GM21515 (cell line): ENCODE measurements at regions not wholly inside any gene's neighbourhood (a gene's known extent, or its start where the extent isn't known, plus 50 kb on each side); places are given as distances from the start of the nearest gene placed in this dataset.
"Not testable (repeated sequence)": the region's sequence is repeated elsewhere in the genome, so short reads cannot be mapped to it uniquely, and the experiment has no call there.

Source experiments
- ATAC-seq: cut with Tn5 transposase; IDR thresholded peaks from one replicate; pipeline ENCODE4 v1.9.1; 2021; ENCODE audit not compliant: unreplicated experiment

DNA sequence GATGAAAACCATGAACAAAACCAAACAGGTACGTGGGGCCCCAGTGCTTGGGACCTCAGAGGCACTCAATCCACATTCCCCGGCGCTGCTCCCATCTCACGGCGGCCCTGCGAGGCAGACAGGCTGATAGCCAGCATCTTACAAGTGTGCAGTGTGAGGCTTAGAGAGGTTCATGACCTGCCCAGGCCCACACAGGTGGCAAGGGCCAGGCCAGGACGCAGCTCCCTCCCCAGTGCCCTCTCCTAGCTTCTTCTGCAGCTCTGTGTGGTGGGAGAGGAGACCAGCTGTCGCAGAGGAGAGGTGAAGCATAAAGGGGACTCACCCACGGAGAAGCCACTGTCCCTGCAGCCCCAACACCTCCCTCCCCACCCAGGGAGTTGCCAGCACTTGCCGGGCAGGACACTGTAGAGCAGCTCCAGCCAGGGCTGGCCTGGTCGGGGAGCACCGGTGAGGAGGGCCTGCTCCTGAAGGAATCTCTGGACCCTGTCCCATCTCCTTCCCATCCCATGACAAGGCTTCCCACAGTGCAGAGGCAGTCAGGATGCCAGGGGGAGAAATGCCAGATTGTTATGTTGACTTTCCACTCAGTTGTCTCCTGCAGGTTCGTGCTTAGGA lies 92.4 kb upstream of the TMEM45B start:
- no peak for ATAC-seq

DNA sequence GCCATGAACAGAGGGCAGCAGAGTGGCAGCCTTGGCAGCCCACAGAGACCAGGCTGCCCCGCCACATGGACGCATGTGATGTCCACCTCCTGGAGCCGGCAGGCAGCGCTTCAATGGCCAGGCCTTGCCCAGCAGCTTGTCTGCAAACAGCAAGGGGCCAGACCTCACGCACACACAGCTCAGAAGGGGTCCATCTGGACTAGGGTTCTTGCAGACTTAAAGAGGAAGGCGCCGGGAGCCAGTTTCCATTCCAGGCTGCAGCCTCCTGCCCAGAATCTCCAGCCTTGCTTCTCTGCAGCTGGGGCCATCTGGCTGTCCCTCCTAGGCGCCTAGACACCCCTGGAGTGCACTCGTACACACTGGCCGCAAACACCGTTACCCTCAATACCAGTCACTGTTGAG lies 91.9 kb upstream of the TMEM45B start:
- ATAC-seq = no peak

DNA sequence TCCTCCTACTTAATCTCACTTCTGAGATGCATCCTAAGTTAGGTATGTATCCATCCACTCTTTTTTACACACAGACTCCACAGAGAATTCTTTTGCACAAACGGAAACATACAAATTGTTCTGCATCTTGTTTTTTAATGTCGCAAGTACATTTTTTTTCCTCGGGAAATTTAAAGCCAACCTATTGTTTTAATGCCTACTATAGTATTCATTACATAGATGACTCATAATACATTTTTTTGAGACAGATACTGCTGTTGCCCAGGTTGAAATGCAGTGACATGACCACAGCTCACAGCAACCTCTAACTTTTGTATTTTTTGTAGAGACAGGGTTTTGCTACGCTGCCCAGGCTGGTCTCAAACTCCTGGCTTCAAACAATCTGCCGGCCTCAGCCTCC lies 90.8 kb upstream of the TMEM45B start:
- ATAC-seq = no peak

DNA sequence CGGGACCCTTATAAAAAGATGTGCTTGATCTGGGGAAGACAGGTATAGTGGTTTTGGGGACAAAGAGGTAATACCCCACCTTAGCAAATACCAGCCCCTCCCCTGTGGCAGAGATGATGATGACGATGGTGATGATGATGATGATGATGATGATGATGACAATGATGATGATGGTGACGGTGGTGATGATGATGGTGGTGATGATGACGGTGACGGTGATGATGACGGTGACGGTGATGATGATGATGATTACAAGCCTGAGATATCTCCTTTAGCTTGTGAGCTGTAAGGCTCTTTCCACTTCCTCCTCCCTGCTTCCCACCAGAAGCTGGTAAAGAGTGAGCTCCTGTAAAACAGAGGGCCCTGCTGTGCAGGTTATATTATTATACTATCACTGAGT lies 89.5 kb upstream of the TMEM45B start:
- no peak for ATAC-seq

DNA sequence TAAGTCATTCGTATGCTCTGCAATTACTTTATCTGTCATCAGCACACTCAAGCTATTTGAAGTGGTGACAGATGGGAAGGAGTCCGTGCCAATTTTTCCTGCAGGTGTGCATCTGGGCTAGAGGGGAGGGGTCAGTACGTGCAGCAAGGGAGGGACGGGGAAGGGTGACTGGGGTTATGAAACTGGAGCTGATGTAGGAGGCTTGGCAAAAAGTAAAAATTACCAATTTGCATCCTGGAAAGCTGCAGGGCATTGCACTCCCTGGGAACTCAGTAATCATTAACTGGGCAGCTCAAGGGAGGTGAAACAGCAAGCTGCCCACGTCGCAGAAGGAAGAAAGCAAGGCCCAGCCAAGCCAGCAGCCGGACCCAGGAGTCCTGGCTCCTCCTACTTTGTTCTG lies 87.1 kb upstream of the TMEM45B start:
- no peak for ATAC-seq

DNA sequence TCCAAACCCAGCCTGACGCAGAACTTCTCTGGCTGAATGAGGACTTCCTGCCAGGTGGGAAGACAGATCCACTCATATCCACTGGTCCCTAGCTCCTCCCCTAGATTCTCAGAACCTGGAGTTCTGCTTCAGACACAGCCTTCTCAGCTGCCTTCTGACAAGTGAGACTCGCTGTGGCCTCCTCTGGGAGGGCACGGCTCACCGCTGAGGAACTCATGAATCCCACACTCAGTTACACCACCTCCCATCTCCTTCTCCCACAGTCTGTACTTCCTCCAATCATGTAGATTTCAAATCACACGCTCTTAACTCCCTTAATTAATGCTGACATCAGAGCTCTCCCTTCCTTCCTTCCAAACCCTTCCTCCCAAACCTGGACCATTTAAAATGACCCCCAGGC lies 86.4 kb upstream of the TMEM45B start:
- ATAC-seq = no peak

DNA sequence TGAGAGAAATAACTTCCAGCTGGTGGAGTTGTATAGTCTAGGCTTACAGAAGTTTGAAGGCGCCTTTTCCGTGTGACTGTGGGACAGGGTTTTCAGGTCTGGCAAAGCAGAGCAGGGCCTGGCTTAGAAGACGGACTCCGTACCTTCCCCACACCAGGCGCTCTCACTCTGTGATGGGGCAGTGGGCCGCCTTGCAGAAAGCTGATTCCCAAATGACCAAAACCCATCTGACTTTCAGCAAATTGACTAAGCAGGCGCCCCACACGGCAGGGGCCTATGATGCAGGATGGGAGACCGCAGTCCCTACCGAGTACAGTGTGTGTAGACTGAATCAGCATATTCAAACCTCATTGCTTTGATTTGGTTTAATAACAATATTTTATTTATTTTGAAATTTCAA lies 85.8 kb upstream of the TMEM45B start:
- ATAC-seq = no peak

DNA sequence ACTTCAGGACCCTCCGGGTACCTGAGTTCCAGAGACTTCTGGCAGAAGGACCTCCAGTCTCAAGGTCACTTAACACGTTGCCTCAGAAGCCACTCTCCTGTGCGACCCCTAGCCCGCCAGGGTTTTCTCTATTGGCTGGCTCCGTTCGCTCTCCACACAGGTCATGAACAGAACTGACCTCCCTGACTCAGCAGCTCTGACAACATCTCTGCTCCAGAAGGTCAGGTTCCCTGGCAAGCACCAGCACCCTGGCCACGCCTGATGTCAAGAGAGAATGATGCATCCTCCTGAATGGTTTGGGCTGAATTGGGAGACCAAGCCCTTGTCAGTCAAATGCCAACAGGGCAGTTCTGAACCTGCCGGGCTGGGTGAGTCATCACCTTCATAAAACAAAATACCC lies 84.3 kb upstream of the TMEM45B start:
- no peak for ATAC-seq

DNA sequence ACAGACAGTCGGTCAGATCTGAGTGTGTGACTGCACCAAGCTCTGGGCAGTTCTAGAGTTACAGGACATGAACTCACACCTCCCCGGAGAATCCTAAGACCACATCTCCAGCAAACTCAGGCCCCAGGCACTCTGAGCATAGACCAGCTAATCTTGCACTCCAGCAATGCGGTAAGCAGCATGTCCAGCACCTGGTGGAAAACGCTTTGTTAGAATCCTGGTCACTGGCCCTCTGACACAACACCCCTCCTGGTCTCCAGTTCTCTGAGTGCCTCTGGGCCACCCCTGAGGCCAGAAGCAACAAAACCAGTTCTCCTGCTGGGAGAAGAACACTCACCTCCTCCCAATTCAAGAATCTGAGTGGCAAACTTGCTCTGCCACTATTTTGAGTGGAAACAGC lies 82.7 kb upstream of the TMEM45B start:
- ATAC-seq = no peak

DNA sequence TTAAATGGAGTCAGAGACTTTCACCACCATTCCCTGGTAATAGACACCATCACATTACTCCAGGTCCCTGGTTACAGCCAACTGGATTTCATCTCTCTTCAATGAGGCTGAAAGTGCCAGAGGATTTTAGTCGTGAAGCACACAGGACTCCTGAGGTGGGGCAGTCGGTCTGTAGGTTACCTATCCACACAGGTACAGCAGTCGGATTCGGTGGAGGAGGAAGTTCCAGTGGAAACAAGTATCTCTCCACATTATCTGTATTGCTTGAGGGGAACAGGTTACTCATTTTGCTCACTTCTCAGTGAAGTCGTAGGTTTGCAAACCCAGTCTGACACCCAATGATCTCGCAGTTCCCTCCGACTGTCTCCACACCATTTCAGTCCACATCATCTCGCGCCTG lies 82.3 kb upstream of the TMEM45B start:
- ATAC-seq = no peak

DNA sequence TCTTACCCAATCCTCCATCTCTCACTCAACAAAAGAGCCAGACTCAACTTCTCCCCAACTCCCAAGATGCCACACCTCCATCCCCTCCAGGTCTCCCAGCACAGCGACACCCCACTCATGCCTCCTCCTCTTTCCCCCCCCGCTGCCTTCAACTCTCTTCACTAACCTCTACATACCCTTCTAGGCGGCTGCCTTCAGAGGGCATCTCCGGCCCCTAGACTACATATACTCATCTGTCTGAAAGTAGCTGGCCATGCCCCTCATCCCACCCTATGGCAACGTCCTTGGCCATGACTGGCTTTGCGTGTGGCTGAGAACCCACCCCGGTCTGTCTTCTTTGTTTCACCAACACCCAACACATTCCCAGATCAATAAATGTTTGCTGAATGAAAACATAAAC lies 81.7 kb upstream of the TMEM45B start:
- ATAC-seq = no peak

DNA sequence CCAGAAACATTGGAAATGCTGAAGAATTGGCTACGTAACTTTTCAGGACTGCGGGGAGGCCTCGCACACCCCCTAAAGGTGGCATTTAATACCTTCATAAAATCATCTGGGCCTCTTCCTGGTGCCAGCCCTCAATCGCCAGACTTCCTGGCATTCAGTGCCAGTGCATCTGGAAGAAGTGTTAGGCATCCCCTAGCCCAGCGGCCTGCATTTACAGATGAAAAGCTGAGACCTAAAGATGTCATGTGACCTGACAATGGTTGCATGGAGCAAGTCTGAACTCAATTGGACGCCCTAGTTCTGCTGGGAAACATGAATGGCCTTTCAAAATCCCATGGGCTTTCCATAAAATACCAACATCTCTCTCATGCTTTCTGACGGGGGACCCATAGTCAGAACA lies 81.0 kb upstream of the TMEM45B start:
- ATAC-seq = no peak

DNA sequence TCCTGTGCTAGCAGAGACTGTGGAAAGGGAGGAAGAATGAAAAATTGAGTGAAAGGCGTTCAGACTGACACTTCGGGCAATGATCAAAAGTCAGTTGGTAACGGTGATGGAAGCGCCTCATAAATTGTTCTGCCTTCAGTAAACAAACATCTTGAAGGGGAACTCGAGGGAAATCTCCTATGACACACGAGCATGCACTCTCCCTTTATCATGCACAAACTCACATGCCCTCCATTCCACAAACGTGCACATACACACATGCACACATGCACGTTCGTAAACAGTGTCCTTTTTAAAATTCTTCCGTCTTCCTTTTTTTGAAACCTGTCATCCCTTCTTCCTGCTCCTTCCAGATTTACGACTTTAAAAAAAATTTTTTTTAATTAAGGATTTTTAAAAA lies 77.8 kb upstream of the TMEM45B start:
- no peak for ATAC-seq

DNA sequence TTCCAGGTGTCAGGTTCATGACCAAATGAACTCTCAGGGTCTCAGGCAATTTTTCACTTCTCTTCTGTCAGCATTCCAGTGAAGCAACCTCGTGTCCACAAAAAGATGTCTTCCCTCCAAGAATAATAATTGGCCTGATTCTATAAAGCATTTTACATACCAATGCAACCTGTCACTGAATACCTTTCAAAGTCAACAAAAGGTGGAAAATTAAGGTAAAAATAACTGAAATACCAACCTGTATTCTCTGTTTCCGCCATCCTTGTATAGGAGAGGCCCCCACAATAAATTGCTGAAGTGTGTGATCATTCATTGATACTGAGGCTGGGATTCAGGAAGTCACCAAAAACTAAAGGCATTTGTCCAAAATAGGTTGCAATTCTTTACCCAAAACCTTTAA lies 77.4 kb upstream of the TMEM45B start:
- ATAC-seq = no peak

DNA sequence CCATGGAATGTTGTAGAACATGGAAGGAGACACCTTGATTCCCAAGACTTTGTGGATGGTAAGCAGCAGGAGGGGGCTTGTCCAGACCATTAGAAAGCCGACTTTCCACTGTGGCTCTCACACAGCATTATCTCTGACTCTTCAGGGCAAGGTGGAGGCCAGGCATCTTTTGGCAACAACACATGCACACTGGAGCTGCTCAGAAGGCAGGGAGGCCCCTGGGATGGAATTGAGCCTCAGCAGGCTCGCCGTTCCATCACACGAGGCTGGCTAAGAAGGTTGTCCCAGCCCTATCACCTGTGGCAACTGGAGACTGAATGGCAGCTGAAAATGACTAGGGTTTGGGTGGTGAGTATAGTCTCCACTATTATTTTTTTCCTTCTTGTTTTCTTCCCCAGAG lies 76.3 kb upstream of the TMEM45B start:
- ATAC-seq = no peak

DNA sequence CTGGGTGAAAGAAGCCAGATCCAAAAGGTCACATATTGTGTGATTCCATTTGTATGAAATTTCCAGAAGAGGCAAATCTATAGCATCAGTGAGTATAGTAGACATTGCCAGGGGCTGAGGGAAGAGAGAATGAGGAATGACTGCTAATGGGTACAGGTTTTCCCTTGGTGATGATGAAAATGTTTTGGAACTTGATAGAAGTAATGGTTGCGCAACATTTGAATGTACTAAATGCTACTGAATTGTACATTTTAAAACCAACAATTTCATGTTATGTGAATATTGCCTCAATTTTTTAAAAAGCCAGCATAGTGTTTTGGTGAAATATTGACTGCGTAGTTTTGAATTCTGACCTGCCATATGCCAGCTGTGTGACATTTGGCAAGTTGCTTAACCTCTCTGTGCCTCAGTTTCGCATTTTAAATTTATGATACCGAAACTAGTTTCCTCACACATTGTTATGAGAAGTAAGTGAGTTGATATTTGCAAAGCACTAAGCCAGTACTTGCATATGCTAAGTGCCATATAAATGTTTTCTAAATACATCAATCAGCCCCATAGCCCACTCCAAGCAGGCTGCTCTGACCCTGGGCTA lies 75.4 kb upstream of the TMEM45B start:
- no peak for ATAC-seq

DNA sequence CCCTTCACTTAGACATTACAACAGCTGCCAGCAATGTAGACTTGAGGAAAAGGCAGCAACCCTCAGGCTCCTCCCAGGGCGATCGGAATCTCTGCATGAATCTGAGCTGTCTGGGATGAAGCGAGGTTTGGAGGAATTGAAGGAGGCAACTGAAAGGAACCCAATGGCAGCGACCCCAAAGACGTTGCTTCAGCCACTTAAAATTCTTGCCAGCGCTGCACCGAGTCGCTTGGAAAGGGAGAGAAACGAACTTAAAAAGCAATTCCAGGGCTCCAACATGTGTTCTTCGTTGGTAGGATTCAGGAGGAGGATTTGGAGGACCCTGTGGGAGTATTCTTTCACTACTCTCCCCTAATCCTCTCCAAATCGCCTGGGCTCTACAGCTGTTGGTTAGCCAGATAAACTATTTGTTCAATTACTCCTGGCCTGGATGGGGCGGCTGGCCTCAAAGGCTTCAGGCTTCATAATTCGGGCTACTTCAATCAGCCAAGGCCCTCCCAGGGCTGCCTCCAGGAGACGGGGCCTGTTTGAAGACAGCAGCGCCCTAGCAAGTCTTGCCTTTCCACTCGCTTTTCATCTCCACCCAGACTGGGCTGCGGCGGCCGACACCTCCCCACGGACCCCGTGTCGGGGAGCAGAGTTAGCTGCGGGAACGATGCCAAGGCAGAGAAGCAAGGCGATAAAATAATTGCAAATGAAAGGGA lies 72.4 kb upstream of the TMEM45B start:
- ATAC-seq = no peak

DNA sequence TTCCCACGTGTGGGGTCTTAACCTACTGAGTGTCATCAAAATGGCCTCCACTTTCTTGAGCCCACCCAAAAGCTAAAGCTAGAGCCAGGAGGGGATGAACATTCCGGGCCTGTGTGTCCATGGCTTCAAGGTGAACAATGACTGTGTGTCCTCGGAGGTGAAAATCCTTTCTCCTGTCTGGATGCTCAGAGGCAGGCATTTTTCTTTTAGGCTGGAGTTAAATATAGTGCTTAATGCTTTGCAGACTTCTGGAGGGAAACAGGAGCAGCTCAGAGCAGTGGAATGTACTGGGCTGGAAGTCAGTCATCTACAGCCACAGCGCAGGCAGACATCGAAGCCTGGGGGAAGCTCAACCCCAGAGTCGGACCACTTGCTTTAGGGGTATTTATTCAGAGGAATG lies 68.6 kb upstream of the TMEM45B start:
- ATAC-seq = no peak

DNA sequence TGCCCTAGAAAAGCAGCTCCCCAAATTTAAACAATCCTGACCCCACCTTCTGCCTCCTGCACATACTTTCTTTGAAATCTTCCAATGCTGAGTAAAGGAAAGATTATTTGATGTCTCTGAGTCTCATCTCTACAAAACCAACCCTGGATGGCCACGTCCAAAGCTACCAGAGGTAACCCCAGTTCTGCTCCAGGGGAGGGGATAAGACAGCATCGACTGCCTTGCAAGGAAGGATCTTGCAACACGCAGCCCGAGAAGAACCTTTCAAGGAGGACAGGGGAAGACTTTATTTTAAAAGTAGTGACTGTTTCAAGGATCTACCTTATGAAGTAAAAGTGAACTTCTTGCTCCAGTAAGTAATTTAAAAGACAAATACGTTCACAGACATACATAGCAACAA lies 66.5 kb upstream of the TMEM45B start:
- ATAC-seq = no peak

DNA sequence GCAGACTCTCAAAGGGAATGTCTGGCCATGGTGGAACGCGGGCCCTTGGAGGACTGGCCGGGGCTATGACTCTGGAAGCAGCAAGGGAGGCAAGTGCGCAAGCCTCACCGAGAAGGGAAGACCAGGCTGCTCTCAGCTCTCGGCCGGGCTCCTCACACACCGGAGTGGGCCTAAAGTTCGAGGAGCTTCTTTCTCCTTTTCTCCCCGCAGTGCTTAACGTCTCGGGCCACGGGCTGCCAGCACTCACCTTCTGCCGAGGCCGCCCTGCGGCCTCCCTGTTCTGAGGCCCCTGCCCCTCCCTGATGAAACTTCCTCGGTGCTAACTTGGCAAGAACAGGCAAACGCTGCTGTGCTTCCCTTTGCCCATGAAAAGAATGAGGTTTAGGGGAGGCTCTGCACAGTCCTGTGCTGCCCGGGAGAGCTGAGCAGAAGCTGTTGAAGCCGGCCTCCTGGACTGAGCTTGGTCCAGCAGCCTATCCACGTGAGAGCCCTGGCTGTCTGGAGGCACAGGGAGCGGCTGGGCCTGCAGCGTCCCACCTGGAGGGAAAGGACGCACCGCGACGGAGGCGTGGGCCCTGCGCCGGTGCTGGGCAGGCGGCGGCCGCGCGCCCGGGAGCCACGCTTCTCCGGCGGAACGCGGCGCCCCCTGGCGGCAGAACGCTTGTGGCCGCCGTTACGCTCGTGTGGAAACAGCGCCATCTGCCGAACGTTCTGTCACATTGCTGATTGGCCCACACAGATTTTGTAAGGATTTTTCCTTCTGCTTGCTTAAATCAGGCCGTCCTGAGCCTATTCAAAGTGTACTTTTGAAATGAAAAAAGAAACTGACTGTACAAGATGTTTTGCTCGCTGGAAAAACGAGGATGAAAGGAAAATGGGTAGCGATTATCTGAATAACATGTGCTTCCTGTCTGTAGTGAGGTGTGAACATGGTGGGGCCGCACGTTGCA lies 65.0 kb upstream of the TMEM45B start:
- peak; percentile 95 for ATAC-seq

DNA sequence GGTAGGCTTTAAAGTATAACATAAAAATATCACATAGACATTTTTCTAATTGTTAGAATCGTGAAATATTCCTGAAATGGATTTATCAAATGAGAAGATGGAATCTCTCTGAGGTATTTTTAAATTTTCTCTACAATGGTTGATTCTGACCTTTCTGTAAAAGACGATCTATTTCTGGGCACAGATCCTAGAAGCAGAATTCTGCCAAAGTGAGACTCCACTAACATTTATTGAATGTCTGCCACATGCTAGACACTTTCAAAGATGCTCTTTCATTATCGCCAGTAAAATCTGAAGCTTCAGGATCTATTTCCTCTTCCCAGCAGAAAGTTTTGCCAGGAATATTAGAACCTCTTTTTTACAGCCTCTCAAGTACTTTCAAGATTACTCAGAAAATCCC lies 64.1 kb upstream of the TMEM45B start:
- ATAC-seq = no peak

DNA sequence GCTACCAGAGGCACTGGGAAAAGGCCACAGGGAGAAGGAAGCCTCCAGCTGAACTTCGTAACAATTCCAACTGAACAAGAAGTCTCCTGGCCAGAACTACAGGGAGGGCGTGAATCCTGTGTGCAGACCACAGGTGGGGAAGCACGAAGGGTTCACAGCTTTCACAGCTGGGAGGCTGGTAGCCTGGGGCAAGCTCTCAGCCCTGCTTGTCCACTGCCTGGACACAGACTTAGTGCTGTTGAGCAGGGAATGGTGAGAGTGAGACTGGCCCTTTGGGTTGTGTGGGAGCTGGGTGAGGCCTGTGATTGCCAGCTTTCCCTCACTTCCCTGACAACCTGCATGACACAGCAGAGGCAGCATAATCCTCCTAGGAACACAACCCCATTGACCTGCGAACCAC lies 52.1 kb upstream of the TMEM45B start:
- ATAC-seq = not testable (repeated sequence)
